ENCODE measurements at regions not wholly inside any gene's neighbourhood (a gene's known extent, or its start where the extent isn't known, plus 50 kb on each side); places are given as distances from the start of the nearest gene placed in this dataset.

GRCh38 chr3:118810499-118811035, 224.1 kb downstream of the IGSF11 start:
- TF ChIP-seq CTCF (IDR thresholded peaks at IDR 0.05) (no peak), POLR2A (IDR thresholded peaks at IDR 0.05) (no peak)

All from right lobe of liver (tissue), 4 donors.